Fibroblast of the aortic adventitia (primary cell): ENCODE measurements at regions not wholly inside any gene's neighbourhood (a gene's known extent, or its start where the extent isn't known, plus 50 kb on each side); places are given as distances from the start of the nearest gene placed in this dataset.

Experiments used
- DNase-seq: peaks from one replicate; pipeline ENCODE4 v3.0.0-alpha.2; 2010; ENCODE audit warnings: low read depth
- H3K4me3 ChIP-seq: 2 replicates; pipeline ENCODE4 v1.5.1; 2011; ENCODE audit warnings: low read depth, mild to moderate bottlenecking, control low read depth, low read length, moderate library complexity
- CTCF ChIP-seq: IDR thresholded peaks from 2 replicates; pipeline ENCODE4 v1.5.1; 2011; ENCODE audit warnings: mild to moderate bottlenecking, low read length, control low read depth, inconsistent platforms; ENCODE audit not compliant: insufficient read depth

GRCh38 chr3:117141812-117142211 is 432.2 kb downstream of the TUSC7 start:
- no peak overlapping the region for H3K4me3 ChIP-seq
- DNase-seq: no peak
- no peak for TF ChIP-seq CTCF

- H3K4me3 ChIP-seq: no peak overlapping the region
- DNase-seq: peak; percentile 42
- TF ChIP-seq CTCF: no peak
Measured at GRCh38 chr3:117144853-117145252, 435.3 kb downstream of the TUSC7 start.

GRCh38 chr3:117145677-117146076 is 436.1 kb downstream of the TUSC7 start:
- no peak for TF ChIP-seq CTCF
- H3K4me3 ChIP-seq: no peak overlapping the region
- no peak for DNase-seq

GRCh38 chr3:117146571-117146970 is 437.0 kb downstream of the TUSC7 start:
- no peak overlapping the region for H3K4me3 ChIP-seq

GRCh38 chr3:117149584-117149983 is 440.0 kb downstream of the TUSC7 start:
- H3K4me3 ChIP-seq: no peak overlapping the region
- TF ChIP-seq CTCF: no peak
- DNase-seq: no peak

More at GRCh38 chr3:117146571-117146970, 437.0 kb downstream of the TUSC7 start:
- DNase-seq: no peak
- no peak for TF ChIP-seq CTCF

- H3K4me3 ChIP-seq: no peak overlapping the region
- TF ChIP-seq CTCF: no peak
- no peak for DNase-seq
Measured at GRCh38 chr3:117150628-117151027, 441.0 kb downstream of the TUSC7 start.

- no peak overlapping the region for H3K4me3 ChIP-seq
- no peak for DNase-seq
- TF ChIP-seq CTCF: no peak
Measured at GRCh38 chr3:117160176-117160575, 450.6 kb downstream of the TUSC7 start.
